HG02870 (cell line): ENCODE measurements at regions not wholly inside any gene's neighbourhood (a gene's known extent, or its start where the extent isn't known, plus 50 kb on each side); places are given as distances from the start of the nearest gene placed in this dataset.

Experiments used
- ATAC-seq: cut with Tn5 transposase; IDR thresholded peaks from one replicate; pipeline ENCODE4 v1.9.1; 2021; ENCODE audit warnings: mild to moderate bottlenecking, moderate library complexity; ENCODE audit not compliant: unreplicated experiment

- ATAC-seq = no peak
Observed at GRCh38 chr2:128820452-128820851, 501.8 kb upstream of the HS6ST1 start.

DNA sequence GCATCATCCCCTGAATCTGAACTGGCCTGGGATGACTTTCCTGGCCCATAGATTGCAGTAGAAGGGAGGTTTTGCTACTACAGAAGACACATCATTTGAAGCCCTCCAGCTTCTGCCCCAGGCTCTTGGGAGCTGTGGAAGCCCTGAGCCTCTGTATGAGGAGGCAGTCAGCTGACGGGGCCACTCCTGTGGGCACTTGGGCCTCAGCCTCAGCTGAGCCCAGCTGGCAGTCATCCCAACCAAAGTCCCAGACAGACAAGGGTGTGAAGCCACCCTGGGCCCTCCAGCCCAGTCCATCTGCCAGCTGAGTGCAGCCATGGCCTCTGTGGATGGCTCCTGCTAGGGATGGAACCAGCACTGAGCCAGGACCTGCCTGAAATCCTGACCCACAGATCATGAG is 502.3 kb upstream of the HS6ST1 start:
- ATAC-seq = no peak

- ATAC-seq = no peak
Observed at GRCh38 chr2:128832946-128833663, 514.4 kb upstream of the HS6ST1 start.

GRCh38 chr2:128833664-128834027 is 515.0 kb upstream of the HS6ST1 start:
- no peak for ATAC-seq

GRCh38 chr2:128834207-128834879 is 515.7 kb upstream of the HS6ST1 start:
- no peak for ATAC-seq

DNA sequence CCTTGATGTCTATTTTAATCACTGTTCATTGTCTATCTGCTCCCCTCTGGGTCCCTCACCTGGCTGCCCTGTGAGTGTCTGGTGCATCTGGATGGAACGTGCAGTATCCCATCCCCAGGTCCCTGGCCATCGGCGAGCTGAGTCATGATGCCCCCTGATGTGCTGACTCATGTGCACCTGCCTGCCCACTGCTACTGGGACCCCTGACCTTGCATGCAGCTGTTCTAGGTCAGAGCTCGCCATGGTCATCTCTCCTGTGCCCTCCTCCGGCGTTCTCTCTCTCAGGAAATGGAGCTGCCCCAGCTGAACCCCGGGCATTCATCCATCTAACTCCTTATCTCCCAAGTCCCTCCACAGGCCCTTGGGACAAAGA is 516.2 kb upstream of the HS6ST1 start:
- ATAC-seq = no peak

DNA sequence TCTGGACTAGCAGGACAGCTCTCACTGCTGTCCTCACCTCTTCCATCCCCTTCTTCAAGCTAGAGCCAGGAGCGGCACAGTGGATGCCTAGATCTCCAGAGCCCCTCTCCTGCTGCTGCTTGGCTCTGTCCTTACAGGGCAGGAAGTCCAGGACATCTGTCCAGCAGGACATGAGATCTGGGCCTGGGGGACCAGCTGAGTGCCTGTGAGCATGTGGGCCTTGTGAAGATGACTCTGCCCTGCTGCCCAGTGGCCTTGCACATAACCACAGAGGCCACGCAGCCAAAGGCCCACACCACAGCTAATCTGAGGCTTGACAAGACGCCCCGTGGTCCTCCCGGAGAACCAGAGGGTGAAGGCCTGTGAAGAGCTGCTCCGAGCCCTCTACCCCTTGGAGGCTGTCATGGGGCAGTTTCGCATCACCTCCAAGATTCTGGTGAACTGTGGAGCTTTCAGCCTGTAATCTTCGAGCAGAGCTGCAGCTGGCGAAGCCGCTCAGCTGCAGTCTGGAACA is 516.7 kb upstream of the HS6ST1 start:
- no peak for ATAC-seq

- ATAC-seq = no peak
Observed at GRCh38 chr2:128835974-128836373, 517.3 kb upstream of the HS6ST1 start.

DNA sequence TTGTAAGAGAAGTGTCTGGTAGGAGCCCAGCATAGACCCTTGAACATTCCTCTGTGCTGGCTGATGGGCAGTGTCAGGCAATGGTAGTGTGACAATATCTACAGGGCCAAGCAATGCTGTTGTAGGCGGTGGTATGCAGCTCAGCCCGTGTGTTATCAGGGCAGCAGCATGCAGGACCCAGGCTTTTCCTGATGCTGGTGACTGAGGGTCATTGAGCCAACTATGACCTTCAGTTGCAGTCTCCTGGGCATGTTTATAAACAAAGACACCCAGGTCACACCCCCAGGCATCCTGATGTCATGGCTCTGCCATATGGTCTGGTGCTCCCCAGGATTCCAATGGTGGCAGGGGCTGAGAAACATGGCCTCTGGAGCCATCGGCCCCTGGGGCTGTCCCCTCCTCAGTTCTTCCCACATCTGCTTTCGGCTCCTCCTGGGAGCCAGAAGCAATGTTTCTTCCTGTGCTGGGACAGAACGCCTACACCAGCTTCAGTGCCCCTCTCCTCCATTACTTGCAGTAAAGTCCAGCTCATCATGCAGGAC is 518.0 kb upstream of the HS6ST1 start:
- ATAC-seq = no peak

DNA sequence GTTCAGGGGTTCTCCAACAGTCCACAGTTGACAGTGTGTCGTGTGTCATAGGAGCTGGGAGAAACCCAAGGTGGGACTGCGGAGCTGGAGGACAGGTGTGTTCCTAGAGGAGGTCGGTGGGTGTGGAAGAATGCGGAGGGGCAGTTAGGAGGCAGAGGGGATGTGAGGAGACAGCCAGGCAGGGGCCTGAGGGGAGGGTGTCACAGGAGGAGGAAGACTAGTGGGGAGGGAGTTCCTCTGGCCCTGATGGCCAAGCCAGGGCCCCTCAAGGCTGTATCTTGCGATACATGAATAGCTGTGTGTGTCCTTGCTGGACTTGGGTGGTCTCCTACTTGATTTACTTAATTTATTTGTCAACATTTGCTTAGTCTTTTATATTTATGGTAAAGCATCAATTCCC is 519.6 kb upstream of the HS6ST1 start:
- ATAC-seq = no peak

- no peak for ATAC-seq
Observed at GRCh38 chr2:128841803-128842202, 523.1 kb upstream of the HS6ST1 start.

GRCh38 chr2:128867311-128867710 is 548.6 kb upstream of the HS6ST1 start:
- no peak for ATAC-seq

DNA sequence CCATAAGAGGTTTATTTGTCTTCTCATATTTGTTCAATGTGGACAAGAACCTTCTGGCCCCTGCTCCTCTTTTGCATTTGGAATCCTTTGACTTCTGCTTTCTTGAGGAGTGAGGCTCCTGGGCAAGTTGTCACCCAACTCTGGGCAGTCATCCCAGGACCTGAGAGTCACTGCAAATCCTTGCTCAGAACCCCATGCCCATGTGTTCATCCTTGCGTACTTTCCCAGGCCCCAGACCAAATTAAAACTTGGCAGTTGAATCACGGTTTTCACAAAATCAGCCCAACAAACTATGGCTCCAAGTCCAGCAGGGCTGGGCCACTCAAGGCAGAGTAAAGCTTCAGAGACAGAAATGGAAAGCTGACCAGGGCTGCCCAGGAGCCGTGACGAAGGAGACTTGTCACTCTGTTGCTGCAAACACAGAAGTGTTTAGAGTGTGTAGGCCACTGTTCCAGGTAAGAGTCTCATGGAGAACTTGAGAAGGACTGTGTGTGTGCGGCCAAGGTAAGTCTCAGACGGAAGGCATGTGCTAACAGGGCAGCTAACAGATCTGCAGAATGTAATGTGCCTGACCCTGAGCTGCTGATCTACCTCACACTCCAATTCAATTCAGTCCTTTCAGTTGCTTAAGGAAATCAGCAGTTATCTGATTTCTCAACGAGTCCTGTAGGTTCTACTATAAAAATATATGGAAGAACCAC is 549.4 kb upstream of the HS6ST1 start:
- no peak for ATAC-seq

GRCh38 chr2:128868686-128869551 is 550.3 kb upstream of the HS6ST1 start:
- ATAC-seq = no peak

- no peak for ATAC-seq
Observed at GRCh38 chr2:128874608-128875007, 555.9 kb upstream of the HS6ST1 start.

GRCh38 chr2:128876986-128877983 is 558.6 kb upstream of the HS6ST1 start:
- ATAC-seq = no peak

DNA sequence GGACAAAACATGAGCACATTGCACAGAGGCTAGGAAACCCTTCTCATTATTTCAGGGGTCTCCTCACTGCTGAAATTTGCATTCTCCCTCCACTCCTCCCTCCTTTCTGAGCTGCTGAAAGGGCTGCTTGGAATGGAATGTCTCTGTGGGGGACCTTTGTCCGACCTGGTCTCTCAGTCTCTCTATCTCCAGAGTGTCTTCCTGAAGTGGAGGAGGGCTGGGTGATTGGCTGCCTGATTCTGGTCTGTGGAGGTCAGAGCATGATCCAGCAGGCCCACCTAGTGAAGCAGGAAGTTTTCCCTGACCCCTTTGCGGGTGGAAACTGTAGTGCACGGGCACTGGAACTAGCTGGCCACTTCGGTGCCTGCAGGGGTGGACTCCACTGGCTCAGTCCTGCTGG is 560.5 kb upstream of the HS6ST1 start:
- ATAC-seq = no peak

DNA sequence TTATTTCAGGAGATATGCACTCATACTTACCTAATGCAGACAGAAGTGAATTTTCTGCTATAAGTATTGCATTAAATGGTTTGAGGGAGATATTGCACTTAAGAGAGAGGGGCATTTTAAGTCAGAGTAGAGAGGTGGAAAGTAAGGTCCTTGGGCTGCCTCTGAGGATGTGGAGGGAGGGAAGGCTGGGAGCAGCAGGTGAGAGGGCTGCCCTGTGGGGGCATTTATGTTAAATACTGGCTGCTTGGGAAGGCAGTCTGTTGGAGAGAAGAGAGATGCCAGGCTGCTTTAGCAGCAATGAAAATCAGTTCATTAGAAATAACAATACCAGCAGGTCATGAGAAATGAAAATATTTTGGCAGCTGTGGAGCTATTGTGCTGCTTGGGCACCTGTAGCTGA is 576.2 kb upstream of the HS6ST1 start:
- no peak for ATAC-seq

- no peak for ATAC-seq
Observed at GRCh38 chr2:128901572-128902391, 583.1 kb upstream of the HS6ST1 start.
